Endodermal cell (in vitro differentiated cells): ENCODE measurements at regions not wholly inside any gene's neighbourhood (a gene's known extent, or its start where the extent isn't known, plus 50 kb on each side); places are given as distances from the start of the nearest gene placed in this dataset.

Experiments used
- DNase-seq: peaks from one replicate; pipeline ENCODE4 v3.0.0-alpha.2; 2017
- H3K27ac ChIP-seq: 2 replicates; pipeline ENCODE4 v1.5.1; 2013; ENCODE audit warnings: mild to moderate bottlenecking, low read depth, low read length, moderate library complexity
- H3K27me3 ChIP-seq: 2 replicates; pipeline ENCODE4 v1.6.1; 2013; ENCODE audit warnings: mild to moderate bottlenecking, low read length, moderate library complexity; ENCODE audit not compliant: insufficient read depth, control insufficient read depth, poor library complexity, severe bottlenecking
- H3K36me3 ChIP-seq: 2 replicates; pipeline ENCODE4 v1.7.0; 2013; ENCODE audit warnings: mild to moderate bottlenecking, low read length, moderate library complexity; ENCODE audit not compliant: control insufficient read depth, insufficient read depth
- H3K4me1 ChIP-seq: one replicate; pipeline ENCODE4 v1.7.0; 2013; ENCODE audit warnings: low read length; ENCODE audit not compliant: control insufficient read depth, insufficient read depth
- H3K4me3 ChIP-seq: 2 replicates; pipeline ENCODE4 v1.5.1; 2013; ENCODE audit warnings: mild to moderate bottlenecking, low read length, moderate library complexity
- H3K9ac ChIP-seq: 2 replicates; pipeline ENCODE4 v1.6.1; 2013; ENCODE audit warnings: mild to moderate bottlenecking, low read length, moderate library complexity; ENCODE audit not compliant: poor library complexity, severe bottlenecking; ENCODE audit errors: extremely low read depth
- H3K9me3 ChIP-seq: 2 replicates; pipeline ENCODE4 v1.6.1; 2013; ENCODE audit warnings: mild to moderate bottlenecking, low read length, moderate library complexity; ENCODE audit not compliant: control insufficient read depth
- H3K27ac Mint-ChIP-seq: 2 replicates; pipeline ENCODE4 v1.8.0; 2020; ENCODE audit warnings: mixed read lengths
- H3K27me3 Mint-ChIP-seq: 2 replicates; pipeline ENCODE4 v1.8.0; 2021; ENCODE audit warnings: mild to moderate bottlenecking, mixed read lengths; ENCODE audit not compliant: insufficient read depth
- H3K36me3 Mint-ChIP-seq: 2 replicates; pipeline ENCODE4 v1.8.0; 2020; ENCODE audit warnings: low read depth, mixed read lengths
- H3K4me1 Mint-ChIP-seq: 2 replicates; pipeline ENCODE4 v1.8.0; 2020; ENCODE audit warnings: mixed read lengths
- H3K4me3 Mint-ChIP-seq: 2 replicates; pipeline ENCODE4 v1.8.0; 2020; ENCODE audit warnings: mild to moderate bottlenecking, moderate library complexity, mixed read lengths
- H3K9me3 Mint-ChIP-seq: 2 replicates; pipeline ENCODE4 v1.8.0; 2020; ENCODE audit warnings: mild to moderate bottlenecking, mixed read lengths
- CTCF ChIP-seq: fragments of 200-600 bp; sonication (generic); conservative IDR thresholded peaks from 2 replicates; pipeline ENCODE4 v1.5.0; 2021; ENCODE audit warnings: antibody characterized with exemption, mild to moderate bottlenecking
- WGBS, 2 experiments: methylation state at CpG; one replicate each; pipeline versions ENCODE4 v1.1.5 to v1.1.7; 2013; ENCODE audit warnings: missing lambda C conversion rate in 2 of 2, mixed read lengths in 1 of 2; ENCODE audit not compliant: insufficient coverage in 1 of 2, insufficient read length in 1 of 2; 5-methylcytosine and 5-hydroxymethylcytosine counted together

GRCh38 chr10:113967126-113967525 lies 76.5 kb upstream of the ADRB1 start:
- H3K9ac ChIP-seq = no peak overlapping the region
- no peak overlapping the region for H3K4me3 ChIP-seq
- no peaks in the 10 kb centered on the region for H3K36me3 ChIP-seq
- no peak for TF ChIP-seq CTCF
- no peak overlapping the region for H3K27ac ChIP-seq
- peaks cover 27% of the 10 kb centered on the region for H3K9me3 Mint-ChIP-seq
- no peak for DNase-seq
- no peaks in the 10 kb centered on the region for H3K4me1 ChIP-seq
- WGBS, 2 experiments = 90 to 95% methylated on average over 7 of the region's 7 CpGs
- no peaks in the 10 kb centered on the region for H3K4me1 Mint-ChIP-seq
- no peaks in the 10 kb centered on the region for H3K27me3 Mint-ChIP-seq
- H3K27me3 ChIP-seq = no peaks in the 10 kb centered on the region
- H3K9me3 ChIP-seq = no peaks in the 10 kb centered on the region
- no peaks in the 10 kb centered on the region for H3K36me3 Mint-ChIP-seq
- H3K4me3 Mint-ChIP-seq = no peak overlapping the region
- H3K27ac Mint-ChIP-seq = no peak overlapping the region

GRCh38 chr10:113970641-113971040 lies 73.0 kb upstream of the ADRB1 start:
- H3K4me1 ChIP-seq = no peaks in the 10 kb centered on the region
- Mint-ChIP-seq H3K9me3 (peaks cover 33% of the 10 kb centered on the region), H3K27ac (no peak overlapping the region), H3K36me3 (no peaks in the 10 kb centered on the region), H3K4me3 (no peak overlapping the region), H3K4me1 (no peaks in the 10 kb centered on the region), H3K27me3 (no peaks in the 10 kb centered on the region)
- DNase-seq = no peak
- no peaks in the 10 kb centered on the region for H3K27me3 ChIP-seq
- H3K36me3 ChIP-seq = no peaks in the 10 kb centered on the region
- H3K9me3 ChIP-seq = peaks cover 11% of the 10 kb centered on the region
- no peak overlapping the region for H3K4me3 ChIP-seq
- TF ChIP-seq CTCF = no peak
- H3K9ac ChIP-seq = no peak overlapping the region
- H3K27ac ChIP-seq = no peak overlapping the region

GRCh38 chr10:113971349-113971973 lies 72.2 kb upstream of the ADRB1 start:
- H3K4me3 ChIP-seq = no peak overlapping the region
- no peak for TF ChIP-seq CTCF
- H3K9ac ChIP-seq = no peak overlapping the region
- H3K27me3 Mint-ChIP-seq = no peaks in the 10 kb centered on the region
- no peaks in the 10 kb centered on the region for H3K36me3 Mint-ChIP-seq
- 85 to 88% methylated on average over 2 to 3 of the region's 3 CpGs for WGBS, 2 experiments
- no peak overlapping the region for H3K27ac ChIP-seq
- no peaks in the 10 kb centered on the region for H3K4me1 Mint-ChIP-seq
- H3K4me1 ChIP-seq = no peaks in the 10 kb centered on the region
- H3K27me3 ChIP-seq = no peaks in the 10 kb centered on the region
- H3K4me3 Mint-ChIP-seq = no peak overlapping the region
- H3K27ac Mint-ChIP-seq = no peak overlapping the region
- peaks cover 11% of the 10 kb centered on the region for H3K9me3 ChIP-seq
- H3K36me3 ChIP-seq = no peaks in the 10 kb centered on the region
- peaks cover 33% of the 10 kb centered on the region for H3K9me3 Mint-ChIP-seq
- no peak for DNase-seq
